HCT116 (cell line): ENCODE measurements at regions not wholly inside any gene's neighbourhood (a gene's known extent, or its start where the extent isn't known, plus 50 kb on each side); places are given as distances from the start of the nearest gene placed in this dataset.

Source experiments
- ELF1 ChIP-seq: IDR thresholded peaks from 2 replicates; pipeline ENCODE4 v1.6.1; 2012; ENCODE audit warnings: low read depth, borderline replicate concordance
- EZH2 ChIP-seq: fragments of 200-600 bp; sonication (generic); IDR thresholded peaks from 2 replicates; pipeline ENCODE4 v1.6.1; 2017; ENCODE audit warnings: antibody characterized with exemption, mixed run types
- EZH2phosphoT487 ChIP-seq: fragments of 200-600 bp; IDR thresholded peaks from 2 replicates; pipeline ENCODE4 v1.6.1; 2018; ENCODE audit warnings: antibody characterized with exemption, borderline replicate concordance
- POLR2A ChIP-seq: IDR thresholded peaks from 2 replicates; pipeline ENCODE4 v1.7.0; 2011; ENCODE audit warnings: borderline replicate concordance; ENCODE audit not compliant: insufficient read depth, insufficient read length; ENCODE audit errors: extremely low read depth
- RAD21 ChIP-seq: IDR thresholded peaks from 2 replicates; pipeline ENCODE4 v1.6.1; 2012; ENCODE audit warnings: low read depth, mild to moderate bottlenecking
- TCF7L2 ChIP-seq: IDR thresholded peaks from 2 replicates; pipeline ENCODE4 v1.7.0; 2011; ENCODE audit warnings: borderline replicate concordance, inconsistent platforms; ENCODE audit not compliant: insufficient read depth, insufficient read length; ENCODE audit errors: extremely low read depth
- YY1 ChIP-seq: IDR thresholded peaks from 2 replicates; pipeline ENCODE4 v1.6.1; 2011; ENCODE audit warnings: low read length, low read depth, moderate library complexity, mild to moderate bottlenecking; ENCODE audit not compliant: insufficient replicate concordance; ENCODE audit errors: extremely low read depth
- ZNF274 ChIP-seq: fragments of 200-500 bp; sonication (Bioruptor generic); IDR thresholded peaks from 2 replicates; pipeline ENCODE4 v1.6.1; 2014; ENCODE audit warnings: mild to moderate bottlenecking, low read depth, low read length, inconsistent platforms
- TF ChIP-seq, protein P1 (sequence below), 3 experiments: fragments of 200-600 bp in 1 of 3; sonication (generic) in 1 of 3; IDR thresholded peaks in 2 of 3; conservative IDR thresholded peaks in 1 of 3; 2 replicates each; pipeline ENCODE4 v1.5.1; 2012 to 2017; ENCODE audit warnings: low read depth in 2 of 3, low read length in 2 of 3, antibody characterized with exemption in 1 of 3, borderline replicate concordance in 1 of 3, control low read depth in 1 of 3, mild to moderate bottlenecking in 1 of 3, mixed read lengths in 1 of 3, mixed run types in 1 of 3, moderate library complexity in 1 of 3; ENCODE audit not compliant: insufficient read depth in 1 of 3
- TF ChIP-seq, protein P2 (sequence below): IDR thresholded peaks from 2 replicates; pipeline ENCODE4 v1.6.1; 2012

DNA sequence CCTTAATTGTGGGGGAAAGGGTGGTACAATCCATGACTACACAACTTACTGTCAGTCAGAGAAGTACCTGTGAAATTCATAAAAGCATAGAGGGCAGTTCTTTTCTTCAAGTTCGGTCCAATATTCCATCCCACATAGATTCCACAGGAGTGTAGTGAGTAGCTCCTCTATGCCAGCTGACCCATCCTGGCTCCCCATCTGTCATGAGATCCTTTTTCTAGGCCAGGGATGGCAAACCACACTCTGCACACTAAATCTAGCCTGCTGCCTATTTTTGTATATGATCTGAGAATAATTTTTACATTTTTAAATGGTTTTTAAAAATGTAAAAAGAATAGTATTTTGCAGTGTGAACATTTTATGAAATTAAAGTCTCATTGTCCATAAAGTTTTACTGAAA is 107.0 kb upstream of the TSPAN2 start:
- TF ChIP-seq RAD21 = no peak
- TF ChIP-seq, protein P1, sequence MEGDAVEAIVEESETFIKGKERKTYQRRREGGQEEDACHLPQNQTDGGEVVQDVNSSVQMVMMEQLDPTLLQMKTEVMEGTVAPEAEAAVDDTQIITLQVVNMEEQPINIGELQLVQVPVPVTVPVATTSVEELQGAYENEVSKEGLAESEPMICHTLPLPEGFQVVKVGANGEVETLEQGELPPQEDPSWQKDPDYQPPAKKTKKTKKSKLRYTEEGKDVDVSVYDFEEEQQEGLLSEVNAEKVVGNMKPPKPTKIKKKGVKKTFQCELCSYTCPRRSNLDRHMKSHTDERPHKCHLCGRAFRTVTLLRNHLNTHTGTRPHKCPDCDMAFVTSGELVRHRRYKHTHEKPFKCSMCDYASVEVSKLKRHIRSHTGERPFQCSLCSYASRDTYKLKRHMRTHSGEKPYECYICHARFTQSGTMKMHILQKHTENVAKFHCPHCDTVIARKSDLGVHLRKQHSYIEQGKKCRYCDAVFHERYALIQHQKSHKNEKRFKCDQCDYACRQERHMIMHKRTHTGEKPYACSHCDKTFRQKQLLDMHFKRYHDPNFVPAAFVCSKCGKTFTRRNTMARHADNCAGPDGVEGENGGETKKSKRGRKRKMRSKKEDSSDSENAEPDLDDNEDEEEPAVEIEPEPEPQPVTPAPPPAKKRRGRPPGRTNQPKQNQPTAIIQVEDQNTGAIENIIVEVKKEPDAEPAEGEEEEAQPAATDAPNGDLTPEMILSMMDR (IDR thresholded peaks at IDR 0.05 in 2 of 3, conservative IDR thresholded peaks at IDR 0.05 in 1 of 3; ENCODE audit: borderline replicate concordance in 1 of 3, insufficient read depth in 1 of 3, low read depth in 2 of 3, low read length in 2 of 3) = no peak
- no peak for TF ChIP-seq YY1
- no peak for TF ChIP-seq EZH2
- TF ChIP-seq ZNF274 = no peak
- no peak for TF ChIP-seq EZH2phosphoT487
- no peak for TF ChIP-seq TCF7L2
- no peak for TF ChIP-seq POLR2A
- TF ChIP-seq, protein P2, sequence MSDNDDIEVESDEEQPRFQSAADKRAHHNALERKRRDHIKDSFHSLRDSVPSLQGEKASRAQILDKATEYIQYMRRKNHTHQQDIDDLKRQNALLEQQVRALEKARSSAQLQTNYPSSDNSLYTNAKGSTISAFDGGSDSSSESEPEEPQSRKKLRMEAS = no peak
- no peak for TF ChIP-seq ELF1
